ENCODE measurements at regions not wholly inside any gene's neighbourhood (a gene's known extent, or its start where the extent isn't known, plus 50 kb on each side); places are given as distances from the start of the nearest gene placed in this dataset.

- ATAC-seq, result no peak
- intact Hi-C loops (cut with DNase I), result no loop called here
- Histone ChIP-seq H3K27ac (no peak overlapping the region), H3K4me3 (no peak overlapping the region), H3K27me3 (no peaks in the 10 kb centered on the region), H3K36me3 (no peaks in the 10 kb centered on the region), H3K4me1 (no peaks in the 10 kb centered on the region), H3K9me3 (no peaks in the 10 kb centered on the region)
- DNase-seq, result no peak
- TF ChIP-seq, protein P1, sequence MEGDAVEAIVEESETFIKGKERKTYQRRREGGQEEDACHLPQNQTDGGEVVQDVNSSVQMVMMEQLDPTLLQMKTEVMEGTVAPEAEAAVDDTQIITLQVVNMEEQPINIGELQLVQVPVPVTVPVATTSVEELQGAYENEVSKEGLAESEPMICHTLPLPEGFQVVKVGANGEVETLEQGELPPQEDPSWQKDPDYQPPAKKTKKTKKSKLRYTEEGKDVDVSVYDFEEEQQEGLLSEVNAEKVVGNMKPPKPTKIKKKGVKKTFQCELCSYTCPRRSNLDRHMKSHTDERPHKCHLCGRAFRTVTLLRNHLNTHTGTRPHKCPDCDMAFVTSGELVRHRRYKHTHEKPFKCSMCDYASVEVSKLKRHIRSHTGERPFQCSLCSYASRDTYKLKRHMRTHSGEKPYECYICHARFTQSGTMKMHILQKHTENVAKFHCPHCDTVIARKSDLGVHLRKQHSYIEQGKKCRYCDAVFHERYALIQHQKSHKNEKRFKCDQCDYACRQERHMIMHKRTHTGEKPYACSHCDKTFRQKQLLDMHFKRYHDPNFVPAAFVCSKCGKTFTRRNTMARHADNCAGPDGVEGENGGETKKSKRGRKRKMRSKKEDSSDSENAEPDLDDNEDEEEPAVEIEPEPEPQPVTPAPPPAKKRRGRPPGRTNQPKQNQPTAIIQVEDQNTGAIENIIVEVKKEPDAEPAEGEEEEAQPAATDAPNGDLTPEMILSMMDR (IDR thresholded peaks at IDR 0.05), result no peak
Measured at GRCh38 chr12:118467641-118468305, 91.4 kb downstream of the SUDS3 start.

DNA sequence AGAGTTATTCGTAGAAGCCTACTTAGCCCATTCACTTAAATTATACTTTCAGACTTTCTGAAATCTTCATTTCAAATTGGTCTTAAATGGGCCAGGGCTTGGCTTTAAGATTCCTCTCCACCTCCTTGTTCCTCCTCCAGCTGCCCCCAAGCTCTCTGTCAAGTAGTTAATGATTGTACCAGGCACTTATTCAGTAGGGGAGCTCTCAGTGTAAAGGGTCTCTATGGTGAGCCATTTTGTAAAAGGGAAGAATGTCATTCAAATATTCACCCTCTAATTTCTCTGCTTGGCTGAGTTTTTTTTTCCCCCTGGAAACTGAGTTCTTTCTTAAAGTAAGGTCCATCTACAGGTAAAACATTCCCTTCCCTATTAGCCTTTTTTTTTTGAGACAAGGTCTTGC is 96.6 kb downstream of the SUDS3 start:
- DNase-seq, result no peak
- Histone ChIP-seq H3K36me3 (no peaks in the 10 kb centered on the region), H3K4me3 (no peak overlapping the region), H3K4me1 (no peaks in the 10 kb centered on the region), H3K27ac (no peak overlapping the region), H3K27me3 (no peaks in the 10 kb centered on the region), H3K9me3 (no peaks in the 10 kb centered on the region)
- intact Hi-C loops (cut with DNase I), result no loop called here
- TF ChIP-seq, protein P1 (IDR thresholded peaks at IDR 0.05), result no peak
- ATAC-seq, result no peak

DNA sequence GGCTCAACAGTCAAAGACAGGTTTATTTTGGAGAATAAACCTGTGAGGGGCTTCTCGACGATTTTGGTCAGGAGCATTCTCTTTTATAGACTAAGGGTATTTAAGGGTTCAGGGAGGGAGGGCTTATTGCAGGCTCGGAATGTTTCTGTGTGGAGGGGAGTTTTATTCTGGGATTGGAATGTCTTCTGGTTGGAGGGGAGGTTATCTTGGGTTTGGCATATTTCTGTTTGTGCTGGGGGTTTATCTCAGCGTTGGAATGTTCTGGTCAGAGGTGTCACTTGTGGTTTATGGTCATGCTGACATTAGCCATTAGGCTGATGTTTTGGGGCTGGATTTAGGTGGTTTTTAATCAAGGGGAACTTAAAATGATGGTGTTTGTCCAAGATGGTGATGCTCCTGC is 103.9 kb downstream of the SUDS3 start:
- Histone ChIP-seq H3K27ac (no peak overlapping the region), H3K36me3 (no peaks in the 10 kb centered on the region), H3K9me3 (no peaks in the 10 kb centered on the region), H3K4me3 (no peak overlapping the region), H3K4me1 (no peaks in the 10 kb centered on the region), H3K27me3 (no peaks in the 10 kb centered on the region)
- intact Hi-C loops (cut with DNase I), result no loop called here
- TF ChIP-seq, protein P1 (IDR thresholded peaks at IDR 0.05), result no peak
- no peak for ATAC-seq
- no peak for DNase-seq

GRCh38 chr12:118488034-118488433 is 111.7 kb downstream of the SUDS3 start:
- ATAC-seq (no peak), DNase-seq (no peak)
- TF ChIP-seq, protein P1 (IDR thresholded peaks at IDR 0.05), result no peak
- Histone ChIP-seq H3K36me3 (no peaks in the 10 kb centered on the region), H3K4me3 (no peak overlapping the region), H3K27me3 (no peaks in the 10 kb centered on the region), H3K9me3 (no peaks in the 10 kb centered on the region), H3K4me1 (no peaks in the 10 kb centered on the region), H3K27ac (no peak overlapping the region)
- intact Hi-C loops (cut with DNase I), result no loop called here

- ATAC-seq (no peak), DNase-seq (no peak)
- no peaks in the 10 kb centered on the region for H3K36me3 ChIP-seq
- H3K27ac ChIP-seq, result no peak overlapping the region
- H3K27me3 ChIP-seq, result no peaks in the 10 kb centered on the region
- TF ChIP-seq, protein P1 (IDR thresholded peaks at IDR 0.05), result no peak
- intact Hi-C loops (cut with DNase I), result no loop called here
- no peak overlapping the region for H3K4me3 ChIP-seq
- H3K4me1 ChIP-seq, result no peaks in the 10 kb centered on the region
- no peaks in the 10 kb centered on the region for H3K9me3 ChIP-seq
Measured at GRCh38 chr12:118493962-118494361, 117.6 kb downstream of the SUDS3 start.

GRCh38 chr12:118494776-118495175 is 118.4 kb downstream of the SUDS3 start:
- intact Hi-C loops (cut with DNase I), result no loop called here
- ATAC-seq (no peak), DNase-seq (no peak)
- H3K27ac ChIP-seq, result no peak overlapping the region
- no peaks in the 10 kb centered on the region for H3K27me3 ChIP-seq
- H3K36me3 ChIP-seq, result no peaks in the 10 kb centered on the region
- H3K9me3 ChIP-seq, result no peaks in the 10 kb centered on the region
- H3K4me3 ChIP-seq, result no peak overlapping the region
- TF ChIP-seq, protein P1 (IDR thresholded peaks at IDR 0.05), result no peak
- H3K4me1 ChIP-seq, result no peaks in the 10 kb centered on the region

Data from upper lobe of right lung (tissue), 1 donor.